DOHH2 (cell line): ENCODE measurements at regions not wholly inside any gene's neighbourhood (a gene's known extent, or its start where the extent isn't known, plus 50 kb on each side); places are given as distances from the start of the nearest gene placed in this dataset.

Experiments
- H3F3A ChIP-seq: fragments of 200-600 bp; sonication (generic), shearing (Covaris generic); 2 replicates; pipeline ENCODE4 v1.6.0; 2016; ENCODE audit warnings: antibody characterized with exemption, mild to moderate bottlenecking; ENCODE audit not compliant: control insufficient read depth, insufficient read depth
- H3K27ac ChIP-seq: fragments of 200-600 bp; sonication (generic); 2 replicates; pipeline ENCODE4 v1.5.1; 2014; ENCODE audit warnings: low read depth, mild to moderate bottlenecking, low read length, moderate library complexity
- H3K27me3 ChIP-seq: fragments of 200-600 bp; sonication (generic); 2 replicates; pipeline ENCODE4 v1.6.1; 2014; ENCODE audit warnings: mild to moderate bottlenecking, low read length, mixed read lengths; ENCODE audit not compliant: control insufficient read depth
- H3K36me3 ChIP-seq: fragments of 200-600 bp; sonication (generic); 2 replicates; pipeline ENCODE4 v1.6.1; 2014; ENCODE audit warnings: mild to moderate bottlenecking, low read length, moderate library complexity, mixed read lengths; ENCODE audit not compliant: control insufficient read depth
- H3K4me1 ChIP-seq: fragments of 200-600 bp; sonication (generic); 2 replicates; pipeline ENCODE4 v1.6.1; 2014; ENCODE audit warnings: mild to moderate bottlenecking, low read length, mixed read lengths; ENCODE audit not compliant: control insufficient read depth
- H3K4me2 ChIP-seq: fragments of 200-600 bp; sonication (generic); 2 replicates; pipeline ENCODE4 v1.6.0; 2014; ENCODE audit warnings: mild to moderate bottlenecking, low read length, moderate library complexity
- H3K4me3 ChIP-seq: fragments of 200-600 bp; sonication (generic); 2 replicates; pipeline ENCODE4 v1.5.1; 2014; ENCODE audit warnings: mild to moderate bottlenecking, low read length, mixed read lengths
- H3K79me2 ChIP-seq: fragments of 200-600 bp; sonication (generic); 2 replicates; pipeline ENCODE4 v1.6.1; 2014; ENCODE audit warnings: mild to moderate bottlenecking, low read length, mixed read lengths; ENCODE audit not compliant: control insufficient read depth
- H3K9me2 ChIP-seq: fragments of 200-600 bp; sonication (generic); replicated peaks from 2 replicates; pipeline ENCODE4 v1.6.1; 2014; ENCODE audit warnings: mild to moderate bottlenecking, low read length, mixed read lengths; ENCODE audit not compliant: control insufficient read depth
- H3K9me3 ChIP-seq: fragments of 200-600 bp; sonication (generic); 2 replicates; pipeline ENCODE4 v1.6.1; 2014; ENCODE audit warnings: antibody characterized with exemption, low read length, mixed read lengths; ENCODE audit not compliant: control insufficient read depth, insufficient read depth
- H4K20me1 ChIP-seq: fragments of 200-600 bp; sonication (generic); 2 replicates; pipeline ENCODE4 v1.6.0; 2014; ENCODE audit warnings: low read depth, mild to moderate bottlenecking, antibody characterized with exemption, low read length, moderate library complexity; ENCODE audit not compliant: control insufficient read depth, insufficient read depth
- EZH2phosphoT487 ChIP-seq: fragments of 200-600 bp; sonication (generic); IDR thresholded peaks from 2 replicates; pipeline ENCODE4 v1.6.1; 2017; ENCODE audit warnings: borderline replicate concordance, mild to moderate bottlenecking, antibody characterized with exemption, low read length, moderate library complexity, mixed read lengths
- TF ChIP-seq, protein P1 (sequence below): fragments of 200-600 bp; sonication (generic); IDR thresholded peaks from one replicate; pipeline ENCODE4 v1.5.1; 2014; ENCODE audit warnings: antibody characterized with exemption, mild to moderate bottlenecking, low read depth, low read length; ENCODE audit not compliant: poor library complexity, severe bottlenecking

DNA sequence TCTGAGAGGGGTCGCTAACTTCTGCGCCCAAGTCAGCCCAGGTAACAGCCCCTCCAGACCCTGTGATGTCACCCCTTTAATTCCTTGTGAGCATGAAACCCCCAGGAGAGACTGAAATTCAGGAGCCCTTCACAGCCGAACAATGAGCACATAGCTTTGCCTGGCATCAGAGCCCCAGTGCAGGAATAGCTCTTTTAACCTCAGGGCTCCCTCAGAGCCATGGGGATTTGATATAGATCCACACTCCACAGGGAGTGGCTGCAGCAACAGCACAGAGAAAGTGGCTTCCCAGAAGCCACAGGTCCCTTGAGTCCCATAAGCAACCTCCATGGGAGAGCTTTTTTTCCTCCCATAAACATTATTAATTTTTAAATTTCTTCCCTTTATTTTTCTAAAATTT, 150.0 kb upstream of the MARCKS start:
- Histone ChIP-seq H3K4me2 (no peak overlapping the region), H3F3A (no peaks in the 10 kb centered on the region), H3K4me3 (no peak overlapping the region), H3K27me3 (no peaks in the 10 kb centered on the region), H3K79me2 (no peaks in the 10 kb centered on the region), H3K4me1 (no peaks in the 10 kb centered on the region), H3K9me3 (no peaks in the 10 kb centered on the region), H3K9me2 (no peaks in the 10 kb centered on the region), H3K36me3 (no peaks in the 10 kb centered on the region), H4K20me1 (no peaks in the 10 kb centered on the region), H3K27ac (no peak overlapping the region)
- no peak for TF ChIP-seq EZH2phosphoT487
- TF ChIP-seq, protein P1, sequence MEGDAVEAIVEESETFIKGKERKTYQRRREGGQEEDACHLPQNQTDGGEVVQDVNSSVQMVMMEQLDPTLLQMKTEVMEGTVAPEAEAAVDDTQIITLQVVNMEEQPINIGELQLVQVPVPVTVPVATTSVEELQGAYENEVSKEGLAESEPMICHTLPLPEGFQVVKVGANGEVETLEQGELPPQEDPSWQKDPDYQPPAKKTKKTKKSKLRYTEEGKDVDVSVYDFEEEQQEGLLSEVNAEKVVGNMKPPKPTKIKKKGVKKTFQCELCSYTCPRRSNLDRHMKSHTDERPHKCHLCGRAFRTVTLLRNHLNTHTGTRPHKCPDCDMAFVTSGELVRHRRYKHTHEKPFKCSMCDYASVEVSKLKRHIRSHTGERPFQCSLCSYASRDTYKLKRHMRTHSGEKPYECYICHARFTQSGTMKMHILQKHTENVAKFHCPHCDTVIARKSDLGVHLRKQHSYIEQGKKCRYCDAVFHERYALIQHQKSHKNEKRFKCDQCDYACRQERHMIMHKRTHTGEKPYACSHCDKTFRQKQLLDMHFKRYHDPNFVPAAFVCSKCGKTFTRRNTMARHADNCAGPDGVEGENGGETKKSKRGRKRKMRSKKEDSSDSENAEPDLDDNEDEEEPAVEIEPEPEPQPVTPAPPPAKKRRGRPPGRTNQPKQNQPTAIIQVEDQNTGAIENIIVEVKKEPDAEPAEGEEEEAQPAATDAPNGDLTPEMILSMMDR, result no peak

DNA sequence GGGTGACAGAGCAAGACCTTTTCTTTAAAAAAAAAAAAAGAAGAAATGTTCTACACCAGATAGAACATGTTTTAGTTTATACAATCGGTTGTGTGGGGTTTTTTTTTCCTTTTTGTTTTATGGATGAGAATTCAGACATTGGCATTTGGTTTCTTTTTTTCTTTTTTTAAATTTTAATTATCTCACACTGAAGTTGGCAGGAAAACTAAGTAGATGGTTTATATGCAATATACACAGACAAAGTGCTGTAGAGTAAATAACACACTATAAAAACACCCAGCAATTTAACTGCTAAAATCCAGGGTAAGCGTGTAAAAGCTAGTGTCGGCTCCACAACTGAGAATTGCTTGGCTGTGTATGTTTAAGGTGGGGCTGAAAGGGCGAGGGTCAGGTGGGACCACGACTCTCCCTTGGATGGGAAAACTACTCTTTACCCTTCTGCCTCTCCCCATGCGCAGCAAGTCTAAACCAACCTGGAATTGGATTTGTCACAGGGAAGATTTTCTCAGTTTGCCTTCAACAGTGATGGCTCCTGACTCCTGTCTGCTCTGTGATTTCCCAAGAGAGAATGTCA, 147.1 kb upstream of the MARCKS start:
- H4K20me1 ChIP-seq, result no peaks in the 10 kb centered on the region
- no peaks in the 10 kb centered on the region for H3K9me3 ChIP-seq
- no peaks in the 10 kb centered on the region for H3K9me2 ChIP-seq
- no peaks in the 10 kb centered on the region for H3K27me3 ChIP-seq
- H3K79me2 ChIP-seq, result no peaks in the 10 kb centered on the region
- no peak overlapping the region for H3K4me3 ChIP-seq
- TF ChIP-seq, protein P1, result no peak
- TF ChIP-seq EZH2phosphoT487, result no peak
- H3K4me1 ChIP-seq, result no peaks in the 10 kb centered on the region
- H3F3A ChIP-seq, result no peaks in the 10 kb centered on the region
- H3K36me3 ChIP-seq, result no peaks in the 10 kb centered on the region
- no peak overlapping the region for H3K4me2 ChIP-seq
- H3K27ac ChIP-seq, result no peak overlapping the region

DNA sequence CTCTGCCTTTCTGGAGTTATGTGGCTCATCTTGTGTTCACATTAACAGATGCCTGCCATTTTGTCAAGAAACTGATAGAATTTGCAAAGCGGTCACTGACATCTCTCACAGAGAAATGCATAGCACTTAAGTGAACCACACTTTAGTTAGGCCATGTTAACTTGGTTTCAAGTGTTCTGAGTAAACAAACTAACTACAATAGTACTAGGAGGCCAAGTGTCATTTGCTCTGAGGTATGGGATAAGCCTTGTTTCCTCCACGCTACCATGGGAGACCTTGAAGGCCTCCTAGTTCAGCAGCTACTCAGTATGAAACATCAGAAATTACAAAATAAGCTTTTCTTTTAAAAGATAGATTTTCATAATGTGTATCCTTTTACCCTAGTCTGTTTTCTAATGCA, 143.5 kb upstream of the MARCKS start:
- H3K36me3 ChIP-seq, result no peaks in the 10 kb centered on the region
- no peaks in the 10 kb centered on the region for H3K4me1 ChIP-seq
- H3K79me2 ChIP-seq, result no peaks in the 10 kb centered on the region
- no peaks in the 10 kb centered on the region for H4K20me1 ChIP-seq
- TF ChIP-seq EZH2phosphoT487, result no peak
- no peaks in the 10 kb centered on the region for H3K9me3 ChIP-seq
- H3F3A ChIP-seq, result no peaks in the 10 kb centered on the region
- H3K4me2 ChIP-seq, result no peak overlapping the region
- no peaks in the 10 kb centered on the region for H3K9me2 ChIP-seq
- no peak overlapping the region for H3K27ac ChIP-seq
- H3K4me3 ChIP-seq, result no peak overlapping the region
- H3K27me3 ChIP-seq, result no peaks in the 10 kb centered on the region; the same call in 1 of the 2 replicates

- H4K20me1 ChIP-seq, result no peaks in the 10 kb centered on the region
- H3K9me3 ChIP-seq, result no peaks in the 10 kb centered on the region
- H3F3A ChIP-seq, result no peaks in the 10 kb centered on the region
- no peaks in the 10 kb centered on the region for H3K4me1 ChIP-seq
- H3K4me2 ChIP-seq, result no peak overlapping the region
- no peaks in the 10 kb centered on the region for H3K79me2 ChIP-seq
- H3K36me3 ChIP-seq, result no peaks in the 10 kb centered on the region
- TF ChIP-seq, protein P1, result no peak
- no peak for TF ChIP-seq EZH2phosphoT487
- H3K27me3 ChIP-seq, result peaks cover 3% of the 10 kb centered on the region
- no peak overlapping the region for H3K27ac ChIP-seq
- no peaks in the 10 kb centered on the region for H3K9me2 ChIP-seq
- no peak overlapping the region for H3K4me3 ChIP-seq
Measured at GRCh38 chr6:113718588-113718987, 138.6 kb upstream of the MARCKS start.
